RWPE1 (cell line): ENCODE measurements at regions not wholly inside any gene's neighbourhood (a gene's known extent, or its start where the extent isn't known, plus 50 kb on each side); places are given as distances from the start of the nearest gene placed in this dataset.

Experiments used
- CTCF ChIA-PET: fragments of 350-600 bp; sonication (Branson Sonifier 250); formaldehyde crosslinking; extraction: SDS; loops from one replicate; lab custom pipeline; 2021; lab: Yijun Ruan, JAX
- POLR2A ChIA-PET: fragments of 400-600 bp; formaldehyde crosslinking; extraction: SDS; loops from one replicate; lab custom pipeline; 2020; ENCODE audit warnings: antibody characterized with exemption; ENCODE audit not compliant: low non-redundant PET; lab: Yijun Ruan, JAX
- DNase-seq: peaks from one replicate; pipeline ENCODE4 v3.0.0; 2012; ENCODE audit warnings: low spot score
- H3K27ac ChIP-seq: fragments of 450-650 bp; 2 replicates; pipeline ENCODE4 v1.5.1; 2017
- TF ChIP-seq, protein P1 (sequence below): fragments of 450-650 bp; conservative IDR thresholded peaks from 2 replicates; pipeline ENCODE4 v1.5.1; 2017; ENCODE audit warnings: low read depth, mild to moderate bottlenecking

GRCh38 chr7:51950813-51951212 is 634.2 kb upstream of the COBL start:
- ChIA-PET CTCF (no interaction called here), POLR2A (no interaction called here)
- no peak overlapping the region for H3K27ac ChIP-seq
- TF ChIP-seq, protein P1, sequence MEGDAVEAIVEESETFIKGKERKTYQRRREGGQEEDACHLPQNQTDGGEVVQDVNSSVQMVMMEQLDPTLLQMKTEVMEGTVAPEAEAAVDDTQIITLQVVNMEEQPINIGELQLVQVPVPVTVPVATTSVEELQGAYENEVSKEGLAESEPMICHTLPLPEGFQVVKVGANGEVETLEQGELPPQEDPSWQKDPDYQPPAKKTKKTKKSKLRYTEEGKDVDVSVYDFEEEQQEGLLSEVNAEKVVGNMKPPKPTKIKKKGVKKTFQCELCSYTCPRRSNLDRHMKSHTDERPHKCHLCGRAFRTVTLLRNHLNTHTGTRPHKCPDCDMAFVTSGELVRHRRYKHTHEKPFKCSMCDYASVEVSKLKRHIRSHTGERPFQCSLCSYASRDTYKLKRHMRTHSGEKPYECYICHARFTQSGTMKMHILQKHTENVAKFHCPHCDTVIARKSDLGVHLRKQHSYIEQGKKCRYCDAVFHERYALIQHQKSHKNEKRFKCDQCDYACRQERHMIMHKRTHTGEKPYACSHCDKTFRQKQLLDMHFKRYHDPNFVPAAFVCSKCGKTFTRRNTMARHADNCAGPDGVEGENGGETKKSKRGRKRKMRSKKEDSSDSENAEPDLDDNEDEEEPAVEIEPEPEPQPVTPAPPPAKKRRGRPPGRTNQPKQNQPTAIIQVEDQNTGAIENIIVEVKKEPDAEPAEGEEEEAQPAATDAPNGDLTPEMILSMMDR = no peak
- DNase-seq = no peak

DNA sequence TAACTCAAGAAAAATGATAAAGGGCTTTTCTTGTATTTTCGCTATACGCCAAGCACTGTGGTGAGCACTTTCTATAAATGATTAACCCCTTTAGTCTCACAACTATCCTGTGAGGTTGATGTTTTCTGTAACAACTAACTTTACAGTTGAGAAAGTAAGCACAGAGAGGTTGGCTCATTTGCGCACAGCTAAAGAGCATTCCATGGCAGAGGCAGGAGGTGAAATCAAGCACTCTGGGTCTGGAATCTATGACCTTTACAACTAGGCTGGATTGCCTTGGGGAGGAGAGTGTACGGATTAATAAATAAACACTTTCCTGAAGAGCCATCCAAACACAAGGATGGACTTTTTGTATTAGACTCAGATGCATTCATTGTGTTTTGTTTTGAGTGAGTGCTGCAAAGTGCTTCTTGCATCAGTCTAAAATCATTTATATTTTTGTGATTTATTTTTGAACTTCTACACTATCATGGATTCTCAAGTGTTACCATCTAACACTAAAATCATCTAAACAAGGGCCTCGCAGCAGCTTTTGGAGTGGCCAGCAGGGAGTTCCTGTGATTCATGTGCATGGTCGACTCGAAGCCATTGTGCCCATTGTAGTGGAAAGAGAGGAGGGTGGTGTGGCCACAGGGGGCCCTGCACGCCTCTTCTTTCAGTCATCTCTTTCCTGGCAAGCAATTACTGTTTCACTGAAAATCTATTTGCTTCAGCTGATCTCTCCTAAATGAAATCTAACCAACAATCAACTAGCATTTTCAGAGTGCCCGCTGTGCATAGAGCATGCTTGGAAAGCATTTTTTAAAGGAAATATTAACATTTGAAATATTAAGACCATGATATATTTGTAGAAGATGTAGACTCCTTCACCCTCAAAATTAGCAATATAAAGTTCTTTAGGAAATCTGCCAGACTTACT is 633.4 kb upstream of the COBL start:
- TF ChIP-seq, protein P1 = no peak
- no peak for DNase-seq
- CTCF ChIA-PET = interaction anchor here (0.6 kb wide), 2 partner anchors 22 to 397 kb away, joined by 3 to 8 read pairs; no protein-coding TSS in a partner anchor
- POLR2A ChIA-PET = no interaction called here
- no peak overlapping the region for H3K27ac ChIP-seq

- no peak overlapping the region for H3K27ac ChIP-seq
- ChIA-PET CTCF (no interaction called here), POLR2A (no interaction called here)
- DNase-seq = no peak
- TF ChIP-seq, protein P1 = no peak
These were observed 614.2 kb upstream of the COBL start for GRCh38 chr7:51930834-51931233.

GRCh38 chr7:51929818-51930217 is 613.2 kb upstream of the COBL start:
- H3K27ac ChIP-seq = no peak overlapping the region
- CTCF ChIA-PET = interaction anchor here (0.5 kb wide), 1 partner anchor 1254 kb away, joined by 3 read pairs; no protein-coding TSS in a partner anchor
- no peak for DNase-seq
- POLR2A ChIA-PET = no interaction called here
- TF ChIP-seq, protein P1 = no peak

- POLR2A ChIA-PET = no interaction called here
- TF ChIP-seq, protein P1 = no peak
- CTCF ChIA-PET = no interaction called here
- no peak overlapping the region for H3K27ac ChIP-seq
- DNase-seq = no peak
These were observed 611.1 kb upstream of the COBL start for GRCh38 chr7:51927738-51928137.

GRCh38 chr7:51918581-51918980 is 602.0 kb upstream of the COBL start:
- no peak for DNase-seq
- POLR2A ChIA-PET = no interaction called here
- CTCF ChIA-PET = no interaction called here
- TF ChIP-seq, protein P1 = no peak
- H3K27ac ChIP-seq = no peak overlapping the region
